GM21717 (cell line): ENCODE measurements at regions not wholly inside any gene's neighbourhood (a gene's known extent, or its start where the extent isn't known, plus 50 kb on each side); places are given as distances from the start of the nearest gene placed in this dataset.

Experiments
- ATAC-seq: cut with Tn5 transposase; IDR thresholded peaks from one replicate; pipeline ENCODE4 v1.9.1; 2021; ENCODE audit warnings: mild to moderate bottlenecking, moderate library complexity; ENCODE audit not compliant: unreplicated experiment

- peak; percentile 45 for ATAC-seq
Measured at GRCh38 chr1:178973652-178974101, 52.0 kb upstream of the FAM20B start.
